ENCODE measurements at regions not wholly inside any gene's neighbourhood (a gene's known extent, or its start where the extent isn't known, plus 50 kb on each side); places are given as distances from the start of the nearest gene placed in this dataset.
A peak's percentile ranks its signal among the peaks of the same experiment; 100 is the strongest.
"Not testable (repeated sequence)": the region's sequence is repeated elsewhere in the genome, so short reads cannot be mapped to it uniquely, and the experiment has no call there.

DNA sequence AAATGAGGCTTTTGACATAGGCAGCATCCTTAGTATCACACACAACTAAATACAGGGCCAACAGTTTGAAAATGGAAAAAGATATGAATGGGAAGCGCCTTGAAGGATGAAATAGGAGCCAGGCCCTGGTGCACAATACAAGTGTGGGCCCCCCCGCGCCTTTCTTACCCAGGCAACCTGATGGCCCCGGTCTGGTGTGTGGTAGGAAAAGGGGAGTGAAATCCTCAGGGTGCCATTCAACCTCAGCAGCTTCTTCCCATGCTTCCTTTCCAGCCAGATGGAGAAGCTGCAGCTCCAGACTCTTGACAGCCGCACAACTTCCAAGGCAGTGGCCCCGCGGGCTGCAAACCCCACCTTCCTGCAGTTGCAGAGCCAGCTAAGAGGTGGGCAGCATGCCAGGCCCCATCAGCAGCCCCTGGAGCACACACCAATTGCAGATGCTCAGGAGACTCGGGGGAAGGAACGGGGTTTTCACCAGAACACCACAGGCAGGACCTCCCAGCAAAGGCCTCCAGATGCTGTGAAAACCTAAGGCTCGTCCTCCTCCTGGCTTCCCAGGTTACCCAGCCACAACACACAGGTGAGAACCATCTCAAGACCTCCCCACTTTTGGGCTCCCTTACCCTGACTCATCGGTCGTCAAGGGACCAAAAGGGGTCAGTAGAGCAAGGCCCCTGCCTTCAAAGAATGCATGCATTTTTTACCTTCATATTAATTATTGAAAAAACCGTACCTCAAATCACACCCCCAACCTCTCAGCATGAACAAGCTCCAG, 101.6 kb downstream of the CPN2 start:
- no peak for DNase-seq

DNA sequence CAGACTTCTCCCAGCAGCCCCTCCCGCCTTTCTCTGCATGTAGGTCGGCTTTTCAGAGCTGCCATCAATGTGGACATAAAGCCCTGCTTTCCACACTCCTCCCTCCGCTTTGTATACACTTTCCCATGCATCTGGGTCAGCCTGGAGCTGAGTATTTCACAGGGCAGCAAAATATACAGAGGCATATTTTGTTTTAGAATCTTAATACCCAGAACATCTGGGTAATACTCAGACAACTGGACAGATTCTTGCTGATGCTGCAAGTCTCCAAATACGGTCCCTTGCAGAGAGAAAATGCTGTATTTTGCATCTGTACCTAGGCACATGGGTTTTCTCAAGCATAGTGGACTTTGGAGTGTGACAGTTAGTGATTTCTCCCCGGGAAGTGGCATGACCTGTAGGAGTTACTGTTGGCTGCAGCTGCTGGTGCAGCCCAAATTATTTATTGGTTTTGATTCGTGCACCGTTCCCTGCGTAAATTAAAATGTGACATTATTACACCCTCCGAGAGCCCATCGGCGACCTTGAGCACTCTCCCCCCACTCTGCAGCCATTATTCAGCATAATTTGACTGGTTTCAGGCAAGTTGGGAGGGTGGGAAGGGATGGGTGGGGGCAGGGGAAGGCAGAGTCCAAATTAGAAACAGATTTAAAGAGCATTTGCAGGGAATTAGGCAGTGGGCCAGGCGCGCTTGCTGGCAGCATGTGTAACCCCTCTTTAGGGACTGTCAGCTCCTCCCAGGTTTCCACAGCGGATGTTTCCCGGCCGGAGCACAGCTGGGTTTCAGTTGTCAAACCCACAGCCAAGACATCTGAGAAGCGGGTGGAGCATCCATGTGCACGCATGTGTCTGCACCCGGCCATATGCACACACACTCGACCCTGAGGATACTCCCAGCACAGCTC, 100.8 kb downstream of the CPN2 start:
- DNase-seq = no peak

DNA sequence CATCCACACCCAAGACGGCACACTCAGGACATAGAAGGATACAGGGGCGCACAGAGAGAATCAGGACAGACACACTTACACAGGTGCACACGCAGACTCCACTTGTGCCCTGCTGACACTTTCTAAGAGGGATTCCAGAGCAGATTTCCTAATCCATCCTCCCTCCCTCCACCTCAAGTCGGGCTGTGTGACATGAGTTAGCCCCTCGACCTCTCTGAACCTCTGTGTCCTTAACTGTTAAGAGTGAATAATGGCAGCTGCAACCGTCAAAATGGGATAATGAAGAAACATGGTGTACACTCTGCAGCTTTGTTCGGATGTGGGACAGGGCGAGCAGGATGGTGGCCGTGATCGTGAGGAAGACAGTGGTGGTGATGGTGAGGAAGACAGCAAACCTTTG, 100.1 kb downstream of the CPN2 start:
- DNase-seq = no peak

DNA sequence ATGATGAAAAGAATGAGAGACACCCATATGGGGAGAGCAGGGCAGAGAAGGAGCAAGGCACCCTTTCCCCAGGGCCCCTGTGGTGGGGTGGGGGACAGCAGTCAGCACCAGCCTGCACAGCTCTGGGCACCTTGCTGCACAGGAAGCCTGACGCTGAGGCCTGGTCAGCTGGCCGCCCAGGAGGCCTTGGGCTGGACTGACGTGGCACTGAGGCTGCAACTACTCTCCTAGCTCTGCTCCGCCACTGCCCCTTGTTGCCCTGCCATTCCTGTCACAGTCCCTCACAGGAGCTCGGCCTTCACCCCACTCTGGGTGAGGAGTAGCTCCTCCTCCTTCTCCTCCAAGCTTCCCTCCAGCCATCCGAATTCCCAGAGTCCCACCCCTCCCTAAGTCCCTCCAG, 99.7 kb downstream of the CPN2 start:
- DNase-seq = no peak

DNA sequence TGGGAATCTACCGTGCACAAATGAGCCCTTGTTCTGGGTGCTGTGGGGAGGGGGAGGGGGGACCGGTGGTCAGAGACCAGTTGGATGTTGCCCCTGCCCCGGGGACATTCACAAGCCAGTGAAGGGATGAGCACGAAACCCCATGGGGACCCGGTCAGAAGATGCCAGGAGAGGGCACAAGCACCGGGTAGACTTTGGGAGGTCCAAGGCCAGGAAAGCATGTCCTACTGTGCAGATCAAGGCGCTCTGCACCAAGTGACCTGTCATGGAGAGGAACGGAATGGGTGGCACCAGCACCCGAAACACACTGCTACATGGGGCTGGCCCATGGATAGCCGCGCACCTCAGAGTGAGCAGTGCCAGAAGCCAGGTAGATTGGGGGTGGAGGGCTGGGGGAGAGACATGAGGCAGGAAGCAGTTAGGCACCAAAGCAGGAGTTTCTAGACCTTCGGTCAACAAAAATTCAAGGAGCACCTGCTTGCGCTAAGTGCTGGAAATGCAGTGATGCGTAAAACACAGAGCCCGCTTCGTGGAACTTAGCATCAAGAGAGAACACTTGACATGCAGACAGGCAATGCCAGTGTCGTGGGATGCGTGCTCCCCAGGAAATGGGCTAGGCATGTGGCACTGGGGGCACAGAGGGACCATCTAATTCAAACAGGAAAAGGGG, 99.1 kb downstream of the CPN2 start:
- DNase-seq = no peak

DNA sequence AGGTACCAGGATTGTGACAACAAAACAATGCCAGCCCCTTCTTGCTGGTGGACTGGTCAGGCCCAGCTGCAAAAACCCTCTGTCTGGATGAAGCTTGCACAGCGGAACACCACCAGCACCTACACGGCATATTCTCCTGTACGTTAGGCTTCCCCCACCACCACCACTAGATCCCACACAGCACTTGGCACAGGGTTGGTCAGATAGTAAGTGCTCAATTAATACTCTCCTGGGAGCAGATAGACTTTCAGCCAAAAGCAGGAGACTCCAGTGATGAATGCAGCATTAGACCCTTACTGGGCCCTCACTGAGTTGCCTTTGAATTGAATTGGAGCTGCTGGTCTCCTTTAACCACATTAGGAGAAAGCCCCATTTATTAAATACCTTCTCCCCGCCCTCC, 97.9 kb downstream of the CPN2 start:
- no peak for DNase-seq

DNA sequence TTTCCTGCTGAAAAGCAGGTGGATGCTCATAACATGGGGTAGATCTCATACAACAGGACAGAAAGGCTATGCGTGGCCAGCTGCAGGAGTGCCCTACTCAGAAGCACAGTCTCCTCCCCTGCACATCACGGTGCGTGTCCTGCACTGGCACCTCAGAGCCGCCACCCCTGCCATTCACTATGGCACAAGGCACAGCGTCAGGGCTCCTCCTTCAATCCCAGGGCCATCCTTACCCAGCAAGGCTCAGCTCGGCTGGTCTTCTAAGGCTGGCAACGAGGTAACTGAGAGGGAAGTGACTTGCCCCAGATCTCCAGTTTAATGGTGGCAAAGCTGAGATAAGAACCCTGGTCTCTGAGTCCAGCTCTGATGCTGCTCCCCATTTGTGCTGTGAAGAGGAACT, 97.1 kb downstream of the CPN2 start:
- DNase-seq = no peak

DNA sequence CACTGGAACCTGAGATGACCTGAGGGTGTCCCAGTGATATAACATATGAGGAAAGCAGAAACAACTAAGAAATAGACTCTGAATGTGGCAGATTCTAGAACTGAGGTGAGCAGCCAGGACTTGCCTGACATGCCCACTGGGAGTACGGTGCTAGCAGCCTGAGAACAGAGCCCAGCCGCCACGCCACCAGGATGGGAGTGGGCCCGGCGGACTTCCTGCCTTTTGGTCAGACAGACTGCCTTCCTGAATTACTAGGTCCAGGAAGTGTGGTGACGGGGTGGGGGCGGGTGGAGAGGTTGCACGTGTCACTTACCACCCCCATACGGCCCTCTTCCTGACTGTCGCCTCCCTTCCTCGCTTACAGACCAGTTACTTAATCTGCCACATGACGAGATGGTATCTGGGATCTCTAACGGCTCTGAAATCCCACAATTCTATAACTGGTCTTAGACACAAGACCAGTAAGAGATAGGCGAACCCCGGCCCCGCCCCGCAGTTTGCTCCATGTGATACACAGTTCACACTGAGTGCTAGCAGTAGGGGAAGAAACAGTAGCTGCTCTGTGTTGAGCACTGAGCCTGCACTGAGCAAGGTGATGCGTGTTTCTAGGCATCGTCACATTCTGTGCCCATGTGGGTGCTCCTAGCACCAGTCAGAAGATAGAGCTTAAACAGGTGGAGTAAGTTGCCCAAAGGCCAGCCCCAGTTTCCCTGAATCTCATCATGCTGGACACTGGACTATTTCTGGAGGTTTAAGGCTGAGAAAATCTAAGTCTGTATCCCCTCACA, 95.7 kb downstream of the CPN2 start:
- no peak for DNase-seq

DNA sequence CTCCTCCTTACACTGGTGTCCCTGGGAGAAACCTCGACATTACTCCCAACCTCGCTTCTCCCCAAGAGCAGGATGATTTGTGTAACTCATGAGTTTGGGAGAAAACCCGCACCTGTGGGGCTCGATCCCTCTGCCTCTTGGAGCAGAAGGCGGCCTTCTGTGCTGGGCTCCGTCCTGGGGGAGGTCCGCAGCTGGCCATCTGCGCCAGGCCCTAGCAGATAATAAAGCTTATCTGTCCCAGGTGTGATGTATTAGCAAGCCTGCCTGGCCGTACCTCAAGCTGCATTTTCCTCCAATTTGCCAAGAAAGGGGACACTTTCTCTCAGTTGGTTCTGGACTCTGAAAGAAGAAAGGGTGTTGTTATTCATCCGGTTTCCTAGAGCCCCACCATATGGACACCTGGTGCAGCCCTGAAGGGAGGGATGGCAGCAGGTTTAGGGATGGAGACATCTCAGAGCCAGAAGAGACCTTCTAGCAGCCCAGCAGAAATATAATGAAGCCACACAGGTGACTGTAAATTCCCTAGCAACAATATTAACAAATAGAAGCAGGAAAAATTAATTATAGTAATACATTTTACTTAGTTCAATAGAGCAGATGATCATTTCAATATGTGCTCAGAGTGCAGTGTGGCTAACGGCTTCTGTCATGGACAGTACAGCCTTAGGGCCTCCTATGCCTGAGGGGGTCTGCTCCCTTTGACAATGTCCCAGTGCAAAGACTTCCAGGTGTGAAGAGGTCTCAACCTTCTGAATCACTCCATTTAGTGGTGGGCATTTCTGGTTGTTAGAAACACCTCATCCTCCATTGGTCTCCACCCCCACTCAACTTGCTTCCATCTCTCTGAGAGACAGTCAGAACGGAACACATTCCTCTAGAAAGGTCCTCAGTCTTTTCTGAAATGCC, 94.8 kb downstream of the CPN2 start:
- no peak for DNase-seq

DNA sequence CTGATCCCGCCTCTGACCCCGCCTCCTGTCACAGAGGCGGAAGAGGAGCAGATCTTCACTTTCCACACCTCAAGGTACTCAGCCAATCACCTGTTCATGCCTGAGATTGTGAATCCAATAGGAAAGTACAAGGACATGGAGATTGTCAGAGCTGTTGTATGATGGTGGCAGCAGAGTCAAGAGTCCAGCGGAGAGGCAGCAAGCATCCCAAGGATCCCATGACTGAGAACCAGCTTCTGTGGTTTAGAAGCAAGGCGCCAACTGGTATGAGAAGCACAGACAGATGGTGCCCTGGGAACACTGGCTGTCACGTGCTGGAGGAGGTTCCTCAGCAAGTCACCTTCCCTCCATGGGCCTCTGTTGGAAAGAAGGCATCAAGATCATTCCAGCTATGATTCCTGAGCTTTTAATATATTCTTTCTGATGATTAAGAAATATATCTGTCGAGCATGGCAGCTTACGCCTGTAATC, 93.9 kb downstream of the CPN2 start:
- DNase-seq = no peak

DNA sequence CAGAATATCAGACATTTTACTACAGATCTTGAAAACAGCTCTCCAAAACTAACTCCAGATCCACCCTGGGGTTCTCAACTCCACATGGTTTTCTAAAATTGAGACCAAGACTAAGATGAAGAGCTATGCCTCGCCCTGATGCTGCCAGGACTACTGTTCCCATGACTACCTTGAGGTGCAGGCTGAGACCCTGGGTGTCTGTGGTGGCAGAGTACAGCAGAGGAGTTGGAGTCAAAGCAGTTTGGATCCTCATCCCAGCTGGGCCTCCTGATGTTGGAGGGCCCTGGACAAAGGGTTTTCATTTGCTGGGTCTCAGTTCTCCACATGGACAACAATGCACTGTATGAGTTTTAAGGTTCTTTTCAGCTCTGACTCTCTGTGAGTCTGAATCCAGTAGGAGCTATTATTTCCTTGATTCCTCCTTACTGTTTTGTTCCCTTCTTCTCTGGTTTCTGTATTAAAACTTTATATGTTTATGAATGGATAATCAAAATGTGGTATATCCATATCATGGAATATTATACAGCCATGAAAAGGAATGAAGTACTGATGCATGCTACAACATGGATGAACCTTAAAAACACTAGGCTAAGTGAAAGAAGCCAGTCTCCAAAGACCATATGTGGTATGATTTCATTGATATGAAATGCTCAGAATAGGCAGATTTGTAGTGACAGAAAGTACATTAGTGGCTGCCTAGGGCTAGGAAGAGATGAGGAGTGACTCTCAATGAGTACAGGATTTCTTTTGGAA, 93.0 kb downstream of the CPN2 start:
- no peak for DNase-seq

DNA sequence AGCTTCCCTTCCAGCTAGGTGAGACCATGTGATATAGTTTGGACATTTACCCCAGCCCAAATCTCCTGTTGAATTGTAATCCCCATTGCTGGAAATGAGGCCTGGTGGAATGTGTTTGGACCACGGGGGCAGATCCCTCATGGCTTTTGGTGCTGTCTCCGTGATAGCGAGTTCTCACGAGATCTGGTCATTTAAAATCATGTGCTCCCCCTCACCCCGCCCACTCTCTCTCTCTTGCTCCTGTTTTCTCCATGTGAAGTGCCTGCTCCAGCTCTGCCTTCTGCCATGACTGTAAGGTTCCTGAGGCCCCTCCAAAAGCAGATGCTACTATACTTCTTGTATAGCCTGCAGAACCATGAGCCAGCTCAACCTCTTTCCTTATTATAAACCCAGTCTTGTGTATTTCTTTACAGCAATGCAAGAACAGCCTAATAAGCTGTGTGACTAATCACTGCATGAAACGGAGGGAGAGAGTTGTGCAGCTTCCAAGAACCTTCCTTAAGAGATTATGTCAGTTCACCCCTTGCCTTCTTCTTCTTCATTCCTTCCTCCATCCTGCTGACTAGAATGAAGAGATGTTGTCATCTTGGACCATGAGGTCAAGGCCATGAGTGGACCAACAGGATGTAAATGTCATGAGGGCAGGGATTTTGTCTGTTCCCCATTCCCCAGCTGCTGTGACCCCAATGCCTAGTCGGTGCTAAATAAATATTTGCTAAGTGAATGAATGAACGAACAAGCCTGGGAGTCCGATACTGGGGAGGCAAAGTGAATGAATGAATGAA, 91.0 kb downstream of the CPN2 start:
- DNase-seq = no peak

DNA sequence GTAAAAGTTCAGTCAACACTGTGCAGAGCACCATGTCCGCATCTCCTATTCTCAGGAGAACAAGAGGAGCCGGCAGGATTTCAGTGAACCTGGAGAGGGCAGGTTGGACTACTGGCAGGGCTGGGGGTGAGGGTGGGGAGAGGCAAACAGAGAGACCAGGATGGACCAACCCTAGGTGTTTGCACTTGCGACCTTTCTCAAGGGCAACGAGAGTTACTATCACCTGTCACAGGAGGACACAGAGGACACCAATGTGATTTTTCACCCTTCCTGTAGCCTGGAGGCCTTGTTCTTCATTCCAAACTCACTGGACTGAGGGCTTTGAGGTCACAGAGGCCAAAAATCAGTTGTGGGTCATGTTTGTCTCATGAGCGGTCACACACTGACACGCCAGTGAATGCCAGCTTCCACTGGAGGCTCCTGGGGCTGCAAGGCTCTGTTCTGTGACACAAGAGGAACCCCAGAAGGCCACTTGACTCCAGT, 89.5 kb downstream of the CPN2 start:
- no peak for DNase-seq

DNA sequence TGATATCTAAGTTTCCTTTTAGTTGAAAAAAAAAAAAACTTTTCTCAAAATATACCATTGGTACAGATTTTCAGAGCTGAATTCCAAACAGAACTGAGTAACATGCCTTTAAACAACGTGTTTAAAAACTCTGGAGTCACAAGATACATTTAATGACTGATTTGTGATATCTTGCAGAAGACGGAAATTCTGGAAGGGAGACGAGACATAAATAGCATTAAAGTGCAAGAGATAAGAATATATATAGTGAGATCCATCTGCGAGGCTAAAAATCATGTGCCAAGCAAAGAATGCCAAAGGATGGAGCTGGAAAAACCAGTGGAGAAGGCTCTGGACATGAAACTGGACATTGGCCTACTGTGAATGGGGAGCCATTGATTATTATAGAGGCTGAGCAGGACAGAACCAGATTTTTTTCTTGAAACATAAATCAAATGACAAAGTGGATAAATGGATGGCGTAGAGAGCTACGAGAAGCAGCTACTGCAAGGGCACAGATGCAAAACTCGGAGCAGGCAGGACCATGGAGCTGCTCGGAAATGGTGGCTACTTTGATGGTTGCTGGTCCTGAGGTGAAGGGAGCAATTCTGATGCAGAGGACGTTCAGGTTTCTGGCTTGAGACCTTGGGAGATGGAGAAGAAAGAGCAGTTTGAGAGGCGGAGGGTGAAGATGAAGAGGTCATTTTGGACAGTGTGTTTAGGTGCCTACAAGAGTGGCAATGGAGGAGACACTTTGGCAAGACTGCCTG, 88.8 kb downstream of the CPN2 start:
- DNase-seq = no peak

DNA sequence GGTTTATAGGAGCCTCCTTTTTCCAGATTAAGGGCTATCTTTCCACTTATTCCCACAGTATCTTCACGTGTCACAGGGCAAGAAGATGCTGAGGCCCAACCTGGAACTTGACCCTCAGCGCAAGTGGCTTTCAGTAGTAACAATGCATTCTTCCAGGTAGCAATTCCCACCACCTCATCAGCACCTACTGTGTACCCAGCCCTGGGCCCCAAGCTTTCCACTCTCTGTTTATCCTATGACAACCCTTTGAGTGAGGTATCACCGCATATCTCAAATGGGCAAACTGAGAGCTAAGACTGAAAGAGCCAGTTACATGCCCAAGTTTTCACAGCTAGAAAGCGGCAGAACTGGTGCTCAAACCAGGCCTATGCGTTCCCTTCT, 88.2 kb downstream of the CPN2 start:
- DNase-seq = no peak

DNA sequence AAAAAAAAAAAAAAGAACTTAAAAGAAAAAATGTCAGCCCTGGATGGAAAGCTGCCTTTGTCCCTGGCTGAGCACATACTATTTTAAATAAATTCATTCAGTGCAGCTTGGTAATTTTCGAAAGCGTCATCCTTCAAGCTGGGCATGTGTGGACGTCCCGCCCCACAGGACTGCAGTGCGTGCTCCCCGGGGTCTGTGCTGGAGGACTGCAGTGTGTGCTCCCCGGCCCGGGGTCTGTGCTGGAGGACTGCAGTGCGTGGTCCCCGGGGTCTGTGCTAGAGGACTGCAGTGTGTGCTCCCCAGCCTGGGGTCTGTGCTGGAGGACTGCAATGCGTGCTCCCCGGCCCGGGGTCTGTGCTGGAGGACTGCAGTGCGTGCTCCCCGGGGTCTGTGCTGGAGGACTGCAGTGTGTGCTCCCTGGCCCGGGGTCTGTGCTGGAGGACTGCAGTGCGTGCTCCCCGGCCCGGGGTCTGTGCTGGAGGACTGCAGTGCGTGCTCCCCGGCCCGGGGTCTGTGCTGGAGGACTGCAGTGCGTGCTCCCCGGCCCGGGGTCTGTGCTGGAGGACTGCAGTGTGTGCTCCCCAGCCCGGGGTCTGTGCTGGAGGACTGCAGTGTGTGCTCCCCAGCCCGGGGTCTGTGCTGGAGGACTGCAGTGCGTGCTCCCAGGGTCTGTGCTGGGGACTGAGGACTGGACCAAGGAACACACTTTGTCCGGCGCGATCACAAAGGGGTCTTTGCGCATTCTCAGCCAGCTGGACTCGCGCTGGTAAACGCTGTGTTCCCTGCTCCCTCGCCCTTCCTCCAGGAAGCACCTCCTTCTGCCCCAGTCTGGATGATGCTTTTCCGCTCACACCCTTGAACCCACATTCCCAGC, 86.3 kb downstream of the CPN2 start:
- not testable (repeated sequence) for DNase-seq

DNA sequence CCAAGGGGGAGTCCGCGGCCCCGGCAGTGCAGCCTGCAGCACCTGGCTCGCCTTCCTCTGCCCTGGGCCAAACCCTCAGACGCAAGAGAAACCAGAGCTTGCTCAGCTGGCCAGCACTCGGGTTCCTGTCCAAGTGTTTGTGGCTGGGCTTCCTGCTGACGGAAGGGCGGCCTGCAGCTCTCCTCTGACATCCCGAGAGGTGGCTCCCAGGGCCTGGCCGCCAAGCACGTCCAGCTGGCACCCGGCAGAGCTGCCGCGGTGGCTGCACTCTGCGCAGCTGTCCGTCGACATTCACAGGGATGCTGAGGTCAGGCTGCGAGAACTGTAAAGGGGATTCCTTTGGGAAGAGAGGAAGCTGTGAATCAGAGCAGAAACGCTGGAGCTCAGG, 85.6 kb downstream of the CPN2 start:
- peak; percentile 41 for DNase-seq
